ENCODE measurements at regions not wholly inside any gene's neighbourhood (a gene's known extent, or its start where the extent isn't known, plus 50 kb on each side); places are given as distances from the start of the nearest gene placed in this dataset.

- no peak for TF ChIP-seq CTCF (IDR thresholded peaks at IDR 0.05)
- TF ChIP-seq POLR2AphosphoS5 (IDR thresholded peaks at IDR 0.05), result no peak
- no peak for TF ChIP-seq EP300 (IDR thresholded peaks at IDR 0.05)
These were observed 192.6 kb downstream of the TTC6 start for GRCh38 chr14:37787879-37788494.
